GM23338 (cell line): ENCODE measurements at regions not wholly inside any gene's neighbourhood (a gene's known extent, or its start where the extent isn't known, plus 50 kb on each side); places are given as distances from the start of the nearest gene placed in this dataset.

ENCODE experiments used
- CREB1 ChIP-seq: fragments of 250-450 bp; sonication (Bioruptor Pico); IDR thresholded peaks from 2 replicates; pipeline ENCODE4 v1.5.0; 2020; ENCODE audit warnings: low read depth, mild to moderate bottlenecking, moderate library complexity
- CTCF ChIP-seq, 2 experiments: fragments of 200-600 bp in 1 of 2; sonication (generic) in 1 of 2; conservative IDR thresholded peaks; 2 replicates each; pipeline versions ENCODE4 v1.5.1 to v1.6.1; 2016 to 2017; ENCODE audit warnings: antibody characterized with exemption in 2 of 2, low read depth in 2 of 2, mild to moderate bottlenecking in 2 of 2, moderate library complexity in 1 of 2
- ETS1 ChIP-seq: IDR thresholded peaks from 2 replicates; pipeline ENCODE4 v1.6.1; 2016; ENCODE audit warnings: antibody characterized with exemption
- EZH2 ChIP-seq: fragments of 200-600 bp; sonication (generic); IDR thresholded peaks from one replicate; pipeline ENCODE4 v1.8.0; 2017; ENCODE audit warnings: antibody characterized with exemption, mild to moderate bottlenecking, low read depth; ENCODE audit not compliant: unreplicated experiment
- EZH2phosphoT487 ChIP-seq: fragments of 200-600 bp; sonication (generic); IDR thresholded peaks from one replicate; pipeline ENCODE4 v1.8.1; 2018; ENCODE audit warnings: antibody characterized with exemption; ENCODE audit not compliant: unreplicated experiment
- JUNB ChIP-seq: IDR thresholded peaks from one replicate; pipeline ENCODE4 v1.6.1; 2016; ENCODE audit warnings: antibody characterized with exemption; ENCODE audit not compliant: unreplicated experiment
- NANOG ChIP-seq: IDR thresholded peaks from 2 replicates; pipeline ENCODE4 v1.6.1; 2016; ENCODE audit warnings: antibody characterized with exemption, borderline replicate concordance
- POLR2AphosphoS5 ChIP-seq: IDR thresholded peaks from 2 replicates; pipeline ENCODE4 v1.6.1; 2016; ENCODE audit warnings: antibody characterized with exemption, low read depth
- REST ChIP-seq: IDR thresholded peaks from one replicate; pipeline ENCODE4 v1.6.1; 2018; ENCODE audit warnings: antibody characterized with exemption; ENCODE audit not compliant: unreplicated experiment
- ZNF114 ChIP-seq: fragments of 250-450 bp; sonication (Bioruptor Pico); IDR thresholded peaks from 2 replicates; pipeline ENCODE4 v1.5.0; 2020; ENCODE audit warnings: mild to moderate bottlenecking, moderate library complexity

GRCh38 chrX:25869761-25870160 lies 268.4 kb upstream of the MAGEB18 start:
- TF ChIP-seq CTCF (conservative IDR thresholded peaks at IDR 0.05; ENCODE audit: low read depth in 2 of 2) (no peak), REST (no peak), EZH2 (no peak), JUNB (no peak), ZNF114 (CRISPR knock-in tag) (no peak), ETS1 (no peak), POLR2AphosphoS5 (no peak), CREB1 (no peak), EZH2phosphoT487 (no peak), NANOG (no peak)
